Loucy (cell line): ENCODE measurements at regions not wholly inside any gene's neighbourhood (a gene's known extent, or its start where the extent isn't known, plus 50 kb on each side); places are given as distances from the start of the nearest gene placed in this dataset.

Experiments
- H2AFZ ChIP-seq: fragments of 200-600 bp; sonication (generic); 2 replicates; pipeline ENCODE4 v1.6.0; 2016; ENCODE audit warnings: antibody characterized with exemption, mild to moderate bottlenecking, low read length, moderate library complexity
- H3F3A ChIP-seq: fragments of 200-600 bp; 2 replicates; pipeline ENCODE4 v1.6.0; 2016; ENCODE audit warnings: antibody characterized with exemption, low read depth, mild to moderate bottlenecking
- H3K27me3 ChIP-seq: fragments of 200-600 bp; sonication (generic); 2 replicates; pipeline ENCODE4 v1.6.1; 2014; ENCODE audit warnings: low read length, mild to moderate bottlenecking; ENCODE audit not compliant: insufficient read depth, poor library complexity, severe bottlenecking
- H3K36me3 ChIP-seq: fragments of 200-600 bp; sonication (generic); 2 replicates; pipeline ENCODE4 v1.6.1; 2016; ENCODE audit warnings: low read length; ENCODE audit not compliant: insufficient read depth
- H3K4me1 ChIP-seq: fragments of 200-600 bp; sonication (generic); 2 replicates; pipeline ENCODE4 v1.5.1; 2014; ENCODE audit warnings: low read length, mild to moderate bottlenecking; ENCODE audit not compliant: insufficient read depth, poor library complexity, severe bottlenecking
- H3K4me2 ChIP-seq: fragments of 200-600 bp; sonication (generic); 2 replicates; pipeline ENCODE4 v1.6.0; 2014; ENCODE audit warnings: antibody characterized with exemption, low read length, low read depth, mild to moderate bottlenecking; ENCODE audit not compliant: poor library complexity, severe bottlenecking
- H3K4me3 ChIP-seq: fragments of 200-600 bp; sonication (generic); 2 replicates; pipeline ENCODE4 v1.5.1; 2014; ENCODE audit warnings: low read length, mild to moderate bottlenecking, mixed read lengths; ENCODE audit not compliant: poor library complexity, severe bottlenecking
- H3K79me2 ChIP-seq: fragments of 200-600 bp; sonication (generic); 2 replicates; pipeline ENCODE4 v1.6.1; 2014; ENCODE audit warnings: low read length; ENCODE audit not compliant: insufficient read depth
- H3K9ac ChIP-seq: fragments of 200-600 bp; sonication (generic); 2 replicates; pipeline ENCODE4 v1.6.0; 2014; ENCODE audit warnings: mild to moderate bottlenecking, low read depth, low read length, moderate library complexity; ENCODE audit not compliant: poor library complexity, severe bottlenecking
- H3K9me2 ChIP-seq: fragments of 200-600 bp; sonication (generic); replicated peaks from 2 replicates; pipeline ENCODE4 v1.6.1; 2016; ENCODE audit warnings: low read depth, low read length, mixed read lengths
- H3K9me3 ChIP-seq: fragments of 200-600 bp; sonication (generic); 2 replicates; pipeline ENCODE4 v1.6.1; 2014; ENCODE audit warnings: mild to moderate bottlenecking, antibody characterized with exemption, low read length, low read depth; ENCODE audit not compliant: insufficient read depth
- H4K20me1 ChIP-seq: fragments of 200-600 bp; sonication (generic); 2 replicates; pipeline ENCODE4 v1.6.0; 2014; ENCODE audit warnings: antibody characterized with exemption, low read length, mild to moderate bottlenecking; ENCODE audit not compliant: insufficient read depth, poor library complexity, severe bottlenecking
- EZH2phosphoT487 ChIP-seq: fragments of 200-600 bp; IDR thresholded peaks from 2 replicates; pipeline ENCODE4 v1.6.1; 2018; ENCODE audit warnings: antibody characterized with exemption, mild to moderate bottlenecking, moderate library complexity, borderline replicate concordance
- TF ChIP-seq, protein P1 (sequence below): fragments of 200-600 bp; sonication (generic); conservative IDR thresholded peaks from 2 replicates; pipeline ENCODE4 v1.5.1; 2014; ENCODE audit warnings: mild to moderate bottlenecking, antibody characterized with exemption, low read length

DNA sequence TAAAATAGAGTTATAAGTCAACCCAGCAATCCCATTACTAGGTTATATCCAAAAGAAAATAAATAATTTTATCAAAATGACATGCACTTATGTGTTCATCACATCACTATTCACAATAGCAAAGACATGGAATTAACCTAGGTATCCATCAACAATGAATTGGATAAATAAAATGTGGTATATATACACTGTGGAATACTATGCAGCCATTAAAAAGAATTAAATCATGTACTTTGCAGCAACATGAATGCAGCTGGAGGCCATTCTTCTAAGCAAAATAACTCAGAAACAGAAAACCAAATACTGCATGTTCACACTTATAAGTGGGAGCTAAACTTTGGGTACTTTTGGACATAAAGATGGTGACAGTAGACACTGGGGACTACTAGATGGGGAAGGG, 626.0 kb downstream of the ADCYAP1 start:
- Histone ChIP-seq H3F3A (no peaks in the 10 kb centered on the region), H3K27me3 (no peaks in the 10 kb centered on the region), H3K4me3 (no peak overlapping the region), H3K9me2 (no peaks in the 10 kb centered on the region), H3K9ac (no peak overlapping the region), H3K9me3 (no peaks in the 10 kb centered on the region), H3K36me3 (no peaks in the 10 kb centered on the region), H2AFZ (no peak overlapping the region), H3K79me2 (no peaks in the 10 kb centered on the region), H3K4me1 (no peaks in the 10 kb centered on the region), H3K4me2 (no peak overlapping the region), H4K20me1 (no peaks in the 10 kb centered on the region)
- TF ChIP-seq, protein P1, sequence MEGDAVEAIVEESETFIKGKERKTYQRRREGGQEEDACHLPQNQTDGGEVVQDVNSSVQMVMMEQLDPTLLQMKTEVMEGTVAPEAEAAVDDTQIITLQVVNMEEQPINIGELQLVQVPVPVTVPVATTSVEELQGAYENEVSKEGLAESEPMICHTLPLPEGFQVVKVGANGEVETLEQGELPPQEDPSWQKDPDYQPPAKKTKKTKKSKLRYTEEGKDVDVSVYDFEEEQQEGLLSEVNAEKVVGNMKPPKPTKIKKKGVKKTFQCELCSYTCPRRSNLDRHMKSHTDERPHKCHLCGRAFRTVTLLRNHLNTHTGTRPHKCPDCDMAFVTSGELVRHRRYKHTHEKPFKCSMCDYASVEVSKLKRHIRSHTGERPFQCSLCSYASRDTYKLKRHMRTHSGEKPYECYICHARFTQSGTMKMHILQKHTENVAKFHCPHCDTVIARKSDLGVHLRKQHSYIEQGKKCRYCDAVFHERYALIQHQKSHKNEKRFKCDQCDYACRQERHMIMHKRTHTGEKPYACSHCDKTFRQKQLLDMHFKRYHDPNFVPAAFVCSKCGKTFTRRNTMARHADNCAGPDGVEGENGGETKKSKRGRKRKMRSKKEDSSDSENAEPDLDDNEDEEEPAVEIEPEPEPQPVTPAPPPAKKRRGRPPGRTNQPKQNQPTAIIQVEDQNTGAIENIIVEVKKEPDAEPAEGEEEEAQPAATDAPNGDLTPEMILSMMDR, result no peak
- TF ChIP-seq EZH2phosphoT487, result no peak

DNA sequence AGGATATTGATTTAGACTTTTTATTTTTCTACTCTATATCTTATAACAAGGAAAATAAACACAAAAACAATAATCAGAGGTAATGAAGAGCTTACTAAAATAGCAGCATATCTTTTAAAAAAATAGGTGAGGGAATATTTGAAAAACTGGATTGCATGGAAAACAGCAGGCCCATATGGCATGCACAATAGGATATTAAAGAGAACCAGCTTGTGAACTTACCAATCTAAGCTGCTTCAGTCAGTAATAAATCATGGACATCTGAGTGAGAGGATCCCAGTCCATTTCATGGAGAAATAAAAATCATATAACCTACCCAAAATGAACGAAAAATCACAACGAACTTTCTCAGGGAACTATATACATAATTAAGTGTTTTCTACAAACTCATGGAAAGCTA, 634.6 kb downstream of the ADCYAP1 start:
- Histone ChIP-seq H3K36me3 (no peaks in the 10 kb centered on the region), H3K4me3 (no peak overlapping the region), H3K4me1 (no peaks in the 10 kb centered on the region), H3F3A (no peaks in the 10 kb centered on the region), H4K20me1 (no peaks in the 10 kb centered on the region), H3K9me2 (no peaks in the 10 kb centered on the region), H3K79me2 (no peaks in the 10 kb centered on the region), H3K9me3 (no peaks in the 10 kb centered on the region), H3K9ac (no peak overlapping the region), H3K27me3 (no peaks in the 10 kb centered on the region), H2AFZ (no peak overlapping the region), H3K4me2 (no peak overlapping the region)
- TF ChIP-seq, protein P1, result no peak
- TF ChIP-seq EZH2phosphoT487, result no peak

DNA sequence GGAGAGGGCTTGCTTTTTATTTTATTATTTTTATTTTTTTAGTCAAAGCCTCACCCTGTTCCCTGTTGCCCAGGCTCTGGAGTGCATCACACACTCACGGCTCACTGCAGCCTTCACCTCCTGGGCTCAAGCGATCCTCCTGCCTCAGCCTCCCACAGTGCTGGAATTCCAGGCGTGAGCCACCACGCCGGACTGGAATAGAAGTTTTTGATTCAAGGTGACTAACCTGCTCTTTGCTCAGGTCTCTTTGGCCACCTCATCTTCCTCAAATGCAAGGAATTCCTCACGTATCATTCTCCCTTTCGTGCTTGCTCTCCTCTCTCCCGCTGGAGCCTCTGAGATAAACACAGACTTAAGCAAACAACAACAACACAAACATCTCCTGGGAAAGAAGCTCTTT, 636.8 kb downstream of the ADCYAP1 start:
- Histone ChIP-seq H3K9me3 (no peaks in the 10 kb centered on the region), H3K36me3 (no peaks in the 10 kb centered on the region), H4K20me1 (no peaks in the 10 kb centered on the region), H3K4me2 (no peak overlapping the region), H3K4me3 (no peak overlapping the region), H3K27me3 (no peaks in the 10 kb centered on the region), H3K9me2 (no peaks in the 10 kb centered on the region), H3K79me2 (no peaks in the 10 kb centered on the region), H3K4me1 (no peaks in the 10 kb centered on the region), H3K9ac (no peak overlapping the region), H2AFZ (no peak overlapping the region), H3F3A (no peaks in the 10 kb centered on the region)
- TF ChIP-seq EZH2phosphoT487, result no peak
- TF ChIP-seq, protein P1, result no peak
